GM18873 (cell line): ENCODE measurements at regions not wholly inside any gene's neighbourhood (a gene's known extent, or its start where the extent isn't known, plus 50 kb on each side); places are given as distances from the start of the nearest gene placed in this dataset.

Source experiments
- ATAC-seq: cut with Tn5 transposase; IDR thresholded peaks from one replicate; pipeline ENCODE4 v1.9.1; 2021; ENCODE audit warnings: mild to moderate bottlenecking, moderate library complexity, moderate number of reproducible peaks; ENCODE audit not compliant: unreplicated experiment, low FRiP score

GRCh38 chr7:41065663-41066062, 637.2 kb downstream of the INHBA start:
- no peak for ATAC-seq

GRCh38 chr7:41063116-41063515, 639.8 kb downstream of the INHBA start:
- no peak for ATAC-seq

- no peak for ATAC-seq
Measured at GRCh38 chr7:41060796-41061195, 642.1 kb downstream of the INHBA start.

- no peak for ATAC-seq
Measured at GRCh38 chr7:41059796-41060195, 643.1 kb downstream of the INHBA start.

GRCh38 chr7:41058986-41059741, 643.7 kb downstream of the INHBA start:
- no peak for ATAC-seq

- no peak for ATAC-seq
Measured at GRCh38 chr7:41054960-41055661, 647.8 kb downstream of the INHBA start.

GRCh38 chr7:41053820-41054219, 649.1 kb downstream of the INHBA start:
- no peak for ATAC-seq

GRCh38 chr7:41052736-41053135, 650.2 kb downstream of the INHBA start:
- ATAC-seq: no peak

GRCh38 chr7:41052201-41052600, 650.7 kb downstream of the INHBA start:
- no peak for ATAC-seq

- ATAC-seq: no peak
Measured at GRCh38 chr7:41051535-41051934, 651.4 kb downstream of the INHBA start.

- ATAC-seq: no peak
Measured at GRCh38 chr7:41051062-41051461, 651.8 kb downstream of the INHBA start.

GRCh38 chr7:41048771-41049170, 654.1 kb downstream of the INHBA start:
- no peak for ATAC-seq

- ATAC-seq: no peak
Measured at GRCh38 chr7:41047789-41048191, 655.1 kb downstream of the INHBA start.

GRCh38 chr7:41047211-41047610, 655.7 kb downstream of the INHBA start:
- no peak for ATAC-seq

GRCh38 chr7:41046776-41047175, 656.1 kb downstream of the INHBA start:
- ATAC-seq: no peak

GRCh38 chr7:41046221-41046761, 656.6 kb downstream of the INHBA start:
- no peak for ATAC-seq

- ATAC-seq: no peak
Measured at GRCh38 chr7:41045556-41046123, 657.2 kb downstream of the INHBA start.

GRCh38 chr7:41039981-41040380, 662.9 kb downstream of the INHBA start:
- ATAC-seq: no peak

GRCh38 chr7:41039386-41039953, 663.4 kb downstream of the INHBA start:
- no peak for ATAC-seq

- no peak for ATAC-seq
Measured at GRCh38 chr7:41038211-41038610, 664.7 kb downstream of the INHBA start.

GRCh38 chr7:41037691-41038090, 665.2 kb downstream of the INHBA start:
- no peak for ATAC-seq
